Left hindlimb (tissue), 1 donor: ENCODE measurements at regions not wholly inside any gene's neighbourhood (a gene's known extent, or its start where the extent isn't known, plus 50 kb on each side); places are given as distances from the start of the nearest gene placed in this dataset.

Experiments used
- DNase-seq: peaks from one replicate; pipeline ENCODE4 v3.0.0-alpha.2; 2018

DNA sequence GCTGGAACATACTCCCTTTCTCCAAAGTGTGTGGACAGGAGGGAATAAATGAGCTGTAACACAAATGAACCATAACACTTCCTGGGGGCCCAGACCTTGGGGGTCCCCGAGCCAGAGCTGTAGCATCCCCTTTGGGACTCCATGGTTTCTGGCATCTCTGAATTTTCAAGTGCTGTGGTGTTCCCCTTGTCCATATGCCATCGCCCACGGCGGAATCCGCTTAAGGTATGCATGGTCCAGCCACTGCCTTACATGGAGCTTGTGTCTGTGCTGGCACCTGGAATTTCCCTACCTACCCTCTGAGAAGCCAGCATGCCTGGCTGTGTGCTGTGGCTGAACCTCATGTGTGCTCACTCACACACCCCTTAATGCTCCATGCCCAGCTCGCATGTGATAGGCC, 943.6 kb downstream of the SLITRK1 start:
- no peak for DNase-seq

DNA sequence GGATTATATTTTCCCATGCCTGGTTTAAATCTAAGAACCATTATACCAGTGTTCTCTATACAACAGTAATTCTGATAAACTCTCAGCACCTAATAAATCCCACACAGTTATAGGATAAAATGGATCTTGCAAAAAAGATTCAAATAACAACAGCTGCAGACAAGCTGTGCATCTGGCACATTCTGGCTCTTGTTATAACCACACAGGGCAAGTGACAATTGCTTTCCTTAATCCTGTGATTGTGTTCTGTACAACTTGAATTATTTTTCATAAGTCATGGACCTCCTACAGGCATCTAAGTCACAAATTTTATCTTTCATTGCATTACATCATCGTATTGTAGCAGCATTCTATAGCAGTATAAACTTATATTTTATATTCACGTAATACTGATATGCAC, 948.3 kb downstream of the SLITRK1 start:
- no peak for DNase-seq

DNA sequence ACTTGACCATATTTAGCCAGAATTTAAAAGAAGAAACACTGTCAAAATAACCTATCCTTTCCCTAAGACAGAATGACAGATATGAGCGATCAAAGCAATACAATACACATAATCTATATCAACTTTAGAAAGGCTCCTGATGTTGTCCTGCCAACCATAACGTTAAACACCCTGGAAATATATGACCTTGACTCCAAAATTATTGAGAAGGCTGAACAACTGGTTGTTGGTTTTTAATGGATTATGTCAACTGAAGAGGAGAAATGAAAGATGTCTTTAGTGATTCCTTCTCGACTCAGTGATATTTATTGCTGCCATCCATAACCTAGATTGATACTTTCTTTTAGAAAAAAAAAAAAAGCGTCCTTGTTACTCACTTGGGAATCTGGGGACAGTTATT, 957.2 kb downstream of the SLITRK1 start:
- DNase-seq: no peak

DNA sequence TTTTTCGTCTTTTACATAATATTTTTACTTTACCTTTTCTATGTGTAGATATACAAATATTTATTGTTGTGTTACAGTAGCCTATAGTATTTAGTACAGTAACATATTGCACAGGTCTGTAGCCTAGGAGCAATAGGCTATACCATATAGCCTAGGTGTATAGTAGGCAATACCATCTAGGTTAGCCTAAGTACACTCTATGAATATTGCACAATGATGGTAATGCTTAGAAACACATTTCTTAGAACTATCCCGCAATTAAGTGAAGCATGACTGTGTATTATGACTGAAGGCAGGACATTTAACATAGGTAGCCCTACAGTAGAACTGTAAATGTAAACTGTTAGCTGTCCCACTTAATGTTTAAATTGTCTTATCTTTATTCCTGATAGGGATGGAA, 964.3 kb downstream of the SLITRK1 start:
- no peak for DNase-seq

DNA sequence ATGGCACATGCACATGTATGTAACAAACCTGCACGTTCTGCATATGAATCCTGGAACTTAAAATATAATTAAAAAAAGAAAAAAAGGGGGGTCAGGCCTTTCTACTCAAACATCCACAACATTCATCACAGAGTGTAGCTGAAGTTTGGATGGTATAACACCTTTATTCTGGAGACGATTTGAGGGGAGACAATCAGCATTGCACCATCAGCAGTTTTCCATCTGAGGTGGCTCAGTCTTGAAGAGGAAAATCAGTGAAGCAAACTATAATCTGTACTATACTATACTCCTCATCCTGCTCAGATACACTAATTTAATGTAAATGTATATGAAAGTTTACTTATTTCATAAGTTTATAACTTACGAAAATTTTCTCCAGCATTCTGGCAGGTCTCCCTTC, 969.7 kb downstream of the SLITRK1 start:
- no peak for DNase-seq

DNA sequence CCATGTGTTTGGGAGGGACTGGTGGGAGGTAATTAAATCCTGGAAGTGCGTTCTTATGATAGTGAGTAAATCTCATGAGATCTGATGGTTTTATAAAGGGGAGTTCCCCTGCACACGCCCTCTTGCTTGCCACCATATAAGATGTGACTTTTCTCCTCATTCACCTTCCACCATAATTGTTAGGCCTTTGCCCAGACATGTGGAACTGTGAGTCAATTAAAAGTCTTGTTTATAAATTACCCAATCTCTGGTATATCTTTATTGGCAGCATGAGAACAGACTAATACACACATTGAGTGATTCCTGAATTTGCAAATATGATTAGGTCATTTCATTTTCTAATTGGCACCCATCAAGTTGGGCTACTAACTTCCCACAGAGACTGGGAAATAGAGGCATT, 977.2 kb downstream of the SLITRK1 start:
- DNase-seq: no peak

DNA sequence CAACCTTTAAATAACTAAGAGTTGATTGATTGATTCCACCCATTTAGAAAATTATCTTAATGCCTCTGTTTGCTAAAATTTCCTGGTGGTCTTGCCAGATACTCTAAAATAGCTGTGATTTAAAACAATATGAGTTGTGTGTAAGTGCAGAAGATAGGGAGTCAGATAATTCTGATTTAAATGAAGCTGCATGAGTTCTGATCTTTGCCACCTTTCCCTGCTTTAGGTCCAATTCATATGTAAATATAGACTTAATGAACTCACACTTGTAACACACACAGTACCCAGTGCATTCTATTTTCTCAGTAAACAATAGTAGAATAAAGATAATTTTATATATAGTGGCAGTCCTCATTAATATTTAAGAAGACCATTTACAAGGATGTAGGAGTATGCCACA, 981.8 kb downstream of the SLITRK1 start:
- no peak for DNase-seq

DNA sequence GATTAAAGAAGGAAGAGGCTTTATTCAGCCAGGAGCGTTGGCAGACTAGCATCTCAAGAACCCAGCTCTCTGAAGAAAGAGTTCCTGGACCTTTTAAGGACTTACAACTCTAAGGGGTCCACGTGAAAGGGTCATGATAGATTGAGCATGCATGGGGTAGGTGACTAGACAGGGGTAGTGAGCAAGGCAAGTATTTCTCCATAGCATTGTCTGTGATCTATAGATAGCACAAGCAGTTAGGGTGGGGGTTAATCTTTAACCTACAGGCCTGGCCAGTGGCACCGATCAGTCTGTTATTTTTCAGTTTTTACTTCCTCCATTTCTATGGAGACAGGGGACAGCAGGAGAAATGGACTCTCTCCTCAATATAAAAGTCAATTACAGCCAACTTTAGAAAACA, 983.7 kb downstream of the SLITRK1 start:
- DNase-seq: no peak

DNA sequence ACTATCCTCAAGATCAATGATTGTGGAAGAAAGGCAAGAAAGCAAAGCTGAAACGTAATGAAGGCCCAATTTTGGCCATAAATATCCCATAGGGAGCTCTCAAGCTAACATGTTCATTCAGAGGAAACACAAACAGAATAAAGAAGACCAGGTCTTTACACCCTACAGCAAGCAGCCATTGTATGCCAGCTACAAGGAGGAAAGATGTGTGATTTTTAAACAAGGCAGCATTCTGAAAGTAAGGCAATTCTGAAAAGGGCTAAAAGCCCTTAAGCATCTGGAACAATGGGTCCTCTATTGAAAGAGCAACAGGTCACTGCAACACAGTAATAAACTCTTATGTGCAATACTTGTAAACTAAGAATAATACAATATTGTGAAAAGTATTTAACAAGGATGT, 1002.4 kb downstream of the SLITRK1 start:
- no peak for DNase-seq

DNA sequence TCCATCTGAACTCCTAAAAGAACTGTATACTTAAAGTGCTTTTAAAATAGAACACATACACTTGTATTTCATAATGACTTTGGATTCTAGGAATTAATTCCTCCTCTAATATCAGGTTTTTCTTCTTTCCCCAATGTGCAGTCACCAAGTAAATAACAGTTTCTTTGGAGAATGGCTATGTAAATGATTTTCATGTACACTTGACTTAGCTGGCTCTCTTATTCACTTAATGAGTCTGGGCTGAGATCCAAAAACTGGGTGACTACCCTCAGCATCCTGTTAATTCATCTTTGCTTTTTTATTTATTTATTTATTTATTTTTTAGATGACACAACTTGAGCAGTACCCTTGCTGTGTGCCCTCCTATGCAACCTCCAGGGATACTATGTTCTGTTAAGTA, 1003.7 kb downstream of the SLITRK1 start:
- DNase-seq: no peak

DNA sequence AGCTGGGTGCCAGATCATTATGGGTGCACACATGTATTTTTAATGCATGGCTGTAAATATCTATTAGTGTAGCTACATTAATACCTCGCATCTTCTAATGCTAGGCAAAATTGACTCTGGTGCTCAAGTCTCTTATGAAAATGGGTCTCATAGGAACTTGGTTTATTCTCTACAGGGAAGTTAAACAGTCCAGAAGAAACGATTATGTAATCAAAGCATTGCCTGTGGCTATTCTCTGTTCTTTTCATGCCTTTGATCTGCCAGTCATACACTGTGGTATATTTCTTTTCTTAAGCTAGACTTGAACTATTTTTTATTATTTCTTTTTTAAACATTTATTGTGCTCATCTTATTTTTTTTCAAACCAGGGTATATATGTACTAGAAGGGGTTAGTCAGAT, 1015.0 kb downstream of the SLITRK1 start:
- no peak for DNase-seq

DNA sequence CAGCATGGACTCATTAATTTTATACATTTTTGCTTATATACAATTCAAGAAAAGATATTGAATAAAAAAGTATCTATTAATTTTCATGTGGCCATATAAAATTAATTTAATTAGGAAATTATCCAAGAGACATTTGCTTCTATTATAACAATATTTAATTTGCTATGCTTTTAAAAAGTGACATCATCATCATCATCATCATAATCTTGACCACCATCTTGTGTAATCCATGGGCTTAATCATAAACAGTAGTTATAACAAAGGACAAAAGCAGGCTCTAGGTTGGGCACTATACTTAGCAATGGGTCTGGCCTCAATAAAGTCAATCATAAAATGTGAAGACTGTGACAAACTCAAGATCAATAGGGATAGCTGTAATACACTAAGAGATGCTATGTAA, 1031.6 kb downstream of the SLITRK1 start:
- no peak for DNase-seq

DNA sequence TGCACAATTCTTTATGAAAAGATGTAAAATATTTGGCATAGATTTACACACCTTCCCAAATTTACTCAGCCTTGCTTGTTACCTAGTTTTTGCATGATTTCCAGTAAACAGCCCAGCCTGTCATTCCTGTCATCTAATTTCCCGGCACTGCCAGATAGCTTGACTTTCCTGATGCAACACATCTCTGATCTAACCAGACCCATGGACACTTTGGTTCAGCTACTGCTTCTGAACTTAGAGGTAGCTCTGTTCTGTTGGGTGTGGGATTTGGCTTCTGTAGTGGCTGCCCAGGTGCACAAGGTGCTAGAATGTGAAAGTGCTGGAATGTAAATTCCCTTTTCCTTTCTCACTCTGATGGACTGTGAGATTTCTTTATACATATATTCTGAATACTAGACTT, 1033.5 kb downstream of the SLITRK1 start:
- no peak for DNase-seq

DNA sequence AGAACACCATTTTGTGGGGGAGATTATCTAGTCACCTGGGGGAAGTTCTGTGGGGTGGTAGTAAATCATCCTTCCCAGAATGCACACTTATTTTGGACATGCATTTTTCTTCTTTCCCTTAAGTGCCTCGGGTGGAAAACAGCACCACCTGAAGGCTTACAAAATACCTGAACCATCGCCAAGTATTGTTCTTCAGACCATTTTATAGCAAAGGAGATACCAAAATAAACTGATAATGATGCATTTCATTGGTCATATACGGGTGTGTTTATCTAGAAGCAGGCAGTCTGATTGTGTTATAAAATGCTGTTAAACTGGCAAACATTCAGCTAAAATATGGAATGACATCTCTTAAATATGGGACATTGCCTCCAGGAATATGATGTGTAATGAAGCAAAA, 1034.7 kb downstream of the SLITRK1 start:
- DNase-seq: no peak

DNA sequence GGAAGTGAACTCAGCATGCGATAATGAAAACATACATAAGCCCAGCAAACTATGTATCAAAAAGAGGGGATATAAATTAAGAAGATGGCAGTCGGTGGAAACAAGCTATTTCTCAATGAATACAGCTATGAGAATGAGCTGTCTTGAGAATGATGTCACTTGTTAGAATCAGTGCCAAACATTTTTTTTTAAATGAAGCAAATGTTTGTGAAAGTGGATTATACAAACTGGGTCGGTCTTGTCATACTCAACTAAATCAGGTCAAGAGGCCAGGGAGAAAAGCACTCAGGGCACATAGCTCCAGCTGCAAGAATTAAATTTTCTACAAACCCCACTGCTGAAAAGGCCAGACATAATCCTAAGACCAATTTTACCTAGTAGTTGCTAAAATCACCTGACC, 1048.4 kb downstream of the SLITRK1 start:
- no peak for DNase-seq

DNA sequence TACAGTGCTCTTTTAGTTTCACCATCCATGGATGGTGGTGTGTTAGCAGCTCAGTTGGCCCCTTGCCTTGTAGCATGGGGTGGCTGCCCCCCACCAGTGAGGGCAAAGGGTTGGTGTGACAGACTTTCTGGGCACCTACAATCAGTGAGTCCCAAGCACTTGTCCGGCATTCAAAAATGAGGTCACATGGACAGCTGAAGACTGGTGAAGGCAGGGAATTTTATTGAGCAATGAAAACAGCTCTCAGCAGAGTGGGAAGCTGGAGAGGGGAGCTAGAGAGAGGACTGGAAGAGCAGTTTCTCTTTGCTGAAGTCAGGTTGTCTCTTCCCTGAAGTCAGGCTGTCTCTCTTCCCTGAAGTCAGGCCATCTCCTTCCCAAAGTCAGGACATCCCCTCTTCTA, 1053.2 kb downstream of the SLITRK1 start:
- no peak for DNase-seq

DNA sequence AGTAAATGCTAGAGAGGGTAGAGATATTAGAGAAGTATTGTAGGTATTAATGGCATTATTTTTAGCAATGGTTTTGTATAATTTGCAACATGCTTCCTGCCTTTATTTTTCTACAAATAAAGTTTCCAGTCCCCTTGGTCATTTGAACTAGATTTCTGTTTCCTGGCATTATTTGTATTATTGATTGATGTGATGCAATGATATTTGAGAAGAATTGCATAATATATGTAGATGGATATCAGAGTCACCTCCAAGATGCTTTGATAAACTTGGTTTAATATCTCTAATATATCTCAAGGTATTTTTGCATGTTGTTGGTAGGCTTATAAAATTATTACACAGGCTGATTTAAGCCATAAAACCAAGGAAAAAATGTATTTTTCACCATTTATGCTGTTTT, 1054.5 kb downstream of the SLITRK1 start:
- DNase-seq: no peak

DNA sequence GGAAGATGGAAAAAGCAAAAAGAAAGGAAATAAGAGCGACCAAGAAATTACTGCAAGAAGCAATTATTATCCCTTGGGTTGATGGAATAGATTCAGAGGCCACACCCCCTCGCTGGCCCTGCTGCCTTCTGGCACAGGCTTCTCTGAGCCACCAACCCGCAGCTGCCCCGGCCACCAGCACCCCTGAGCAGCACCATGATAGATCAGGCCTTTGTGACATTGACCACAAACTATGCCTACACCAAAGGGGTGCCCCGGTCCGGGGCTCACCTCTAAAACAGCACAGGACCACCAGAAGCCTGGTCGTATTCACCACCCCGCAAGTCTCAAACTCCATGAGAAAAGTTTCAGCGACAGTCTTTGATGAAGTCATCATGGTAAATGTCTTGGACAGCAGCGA, 1059.3 kb downstream of the SLITRK1 start:
- no peak for DNase-seq

DNA sequence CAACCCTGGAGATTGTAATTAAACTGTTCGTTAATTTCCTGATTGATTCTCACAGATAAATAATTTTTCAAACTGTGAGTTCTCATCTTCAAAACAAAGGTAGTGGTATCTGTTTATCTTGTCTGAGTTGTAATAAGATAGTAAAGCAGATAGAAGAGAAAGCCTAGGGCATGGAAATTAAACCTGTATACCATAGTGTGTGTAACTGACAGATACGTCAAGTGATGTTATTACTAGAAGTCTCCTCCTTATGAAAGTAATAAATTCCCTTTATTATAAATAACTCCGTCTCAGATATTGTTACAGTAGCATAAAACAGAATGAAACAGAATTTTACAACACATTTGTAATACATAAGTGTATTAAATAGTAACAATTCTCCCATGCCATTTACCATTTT, 1065.1 kb downstream of the SLITRK1 start:
- DNase-seq: no peak

DNA sequence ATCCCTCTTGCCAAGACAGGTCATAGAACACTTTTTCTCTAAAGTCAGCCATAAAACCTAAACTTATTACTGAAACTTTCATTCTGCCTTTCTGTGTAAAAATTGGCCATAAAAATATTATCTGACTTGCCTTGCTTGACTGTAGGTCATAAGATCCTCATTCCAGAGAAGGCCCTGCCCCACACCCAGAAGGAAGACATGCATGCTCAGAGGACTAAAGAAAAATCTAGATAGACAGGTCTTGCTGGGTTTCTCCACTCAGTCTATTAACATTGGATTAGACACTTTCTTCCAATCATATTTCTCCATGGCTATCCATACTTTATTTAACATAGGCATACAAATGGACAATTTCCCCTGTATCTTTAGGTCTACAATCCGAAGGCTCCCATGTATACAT, 1066.5 kb downstream of the SLITRK1 start:
- DNase-seq: no peak

DNA sequence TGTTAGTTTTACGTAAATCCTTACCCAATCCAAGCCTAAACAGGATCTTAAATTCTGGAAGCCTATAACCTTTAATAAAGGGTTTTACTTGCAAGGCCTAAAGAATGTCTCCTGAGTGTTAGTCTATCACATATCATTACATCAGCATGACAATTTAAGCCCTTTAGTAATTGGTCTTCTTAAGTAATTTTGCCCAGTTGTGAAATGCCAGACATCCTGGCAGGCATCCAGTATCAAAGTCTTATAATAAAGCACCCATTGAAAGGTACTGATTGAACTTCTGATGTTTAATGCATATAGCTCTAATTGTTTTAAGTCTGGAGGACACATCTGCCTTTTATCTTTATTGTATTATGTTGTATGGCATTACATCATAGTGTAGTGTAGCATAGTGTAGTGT, 1078.9 kb downstream of the SLITRK1 start:
- no peak for DNase-seq

DNA sequence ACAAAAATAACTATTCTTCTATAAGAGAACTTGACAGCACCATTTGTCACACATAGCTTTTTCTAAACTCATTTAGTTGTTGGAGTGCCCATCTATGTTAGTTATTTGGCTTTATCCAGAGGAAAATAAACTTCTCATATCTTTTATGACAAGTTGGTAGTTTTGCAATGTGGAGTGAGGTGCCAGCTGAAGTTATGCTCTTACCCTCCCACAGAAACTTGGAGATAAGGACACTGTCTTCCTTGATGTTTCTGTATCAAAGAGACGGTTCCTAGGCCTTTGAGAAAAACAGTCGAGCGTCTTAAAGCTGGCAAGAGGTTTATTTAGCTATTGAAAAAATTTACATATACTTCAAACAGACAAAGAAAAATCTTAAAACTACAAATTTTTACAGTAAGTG, 1079.7 kb downstream of the SLITRK1 start:
- DNase-seq: no peak

DNA sequence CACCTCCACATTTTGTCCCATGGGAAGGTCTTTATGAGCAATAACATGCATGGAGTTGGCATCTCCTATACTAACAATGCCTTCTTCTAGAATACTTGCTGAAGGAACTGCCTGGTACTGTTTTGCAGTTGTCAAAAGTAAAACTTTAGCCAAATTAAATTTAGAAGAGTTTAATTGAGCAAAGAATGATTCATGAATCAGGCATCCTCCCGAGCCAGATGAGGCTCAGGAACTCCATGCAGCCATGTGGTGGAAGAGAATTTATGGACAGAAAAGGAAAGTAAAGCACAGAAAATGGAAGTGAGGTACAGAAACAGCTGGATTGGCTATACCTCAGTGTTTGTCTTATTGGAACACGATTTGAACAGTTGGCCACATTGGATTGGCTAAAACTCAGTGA, 1081.9 kb downstream of the SLITRK1 start:
- no peak for DNase-seq

DNA sequence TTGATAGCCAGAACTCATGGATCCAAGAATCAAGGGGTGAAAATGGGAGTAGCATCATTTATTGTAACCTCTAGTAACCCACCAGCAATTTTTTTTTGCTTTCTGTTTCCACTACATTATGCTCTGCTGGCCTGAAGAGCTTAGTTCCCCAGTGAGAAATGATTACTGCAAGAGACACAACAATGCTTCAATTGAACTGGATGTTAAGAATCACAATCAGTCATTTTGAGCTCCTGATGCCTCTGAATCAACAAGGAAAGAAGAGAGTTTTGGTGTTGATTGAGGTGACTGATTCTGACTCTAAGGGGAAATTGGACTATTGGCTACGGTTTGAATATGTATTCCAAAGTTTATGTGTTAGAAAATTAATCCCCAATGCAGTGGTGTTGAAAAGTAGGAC, 1084.4 kb downstream of the SLITRK1 start:
- no peak for DNase-seq

DNA sequence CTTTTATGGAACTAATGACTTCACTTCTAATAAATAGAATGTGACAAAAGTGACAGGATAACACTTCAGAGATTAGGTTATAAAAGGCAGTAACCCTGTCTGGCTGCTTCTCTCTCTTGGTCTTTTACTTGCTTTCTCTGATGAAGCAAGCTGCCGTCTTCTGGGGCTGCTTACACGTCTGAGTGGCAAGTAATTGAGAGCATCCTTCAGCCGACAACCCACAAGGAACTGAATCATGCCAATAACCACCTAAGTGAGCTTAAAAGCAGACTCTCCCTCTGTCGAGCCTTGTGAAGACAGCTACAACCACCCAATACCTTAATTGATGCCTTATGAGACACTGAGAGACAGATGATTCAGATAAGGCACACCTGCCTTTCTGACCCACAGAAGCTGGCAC, 1091.2 kb downstream of the SLITRK1 start:
- no peak for DNase-seq

DNA sequence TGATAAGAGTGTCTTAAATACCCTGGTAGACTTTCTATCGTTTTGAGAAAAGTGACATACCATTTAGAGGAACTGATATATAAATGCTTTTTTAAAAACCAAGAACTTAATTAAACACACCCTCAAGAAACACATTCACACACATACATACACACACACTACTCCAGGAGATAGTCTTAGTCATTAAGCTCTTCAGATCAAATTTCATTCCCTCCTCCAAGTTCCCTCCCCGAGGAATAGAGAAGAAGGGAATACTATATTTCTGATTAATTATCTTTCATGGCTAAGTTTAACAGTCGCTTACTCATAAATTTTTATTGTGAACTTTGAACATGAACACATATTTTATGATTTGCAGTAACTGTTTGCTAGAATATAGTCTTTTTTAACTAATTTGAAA, 1109.5 kb downstream of the SLITRK1 start:
- no peak for DNase-seq
